GF-D8 (cell line): ENCODE measurements at regions not wholly inside any gene's neighbourhood (a gene's known extent, or its start where the extent isn't known, plus 50 kb on each side); places are given as distances from the start of the nearest gene placed in this dataset.

Source experiments
- DNase-seq: peaks from one replicate; lab custom pipeline; 2025; lab: John Stamatoyannopoulos, UW

DNA sequence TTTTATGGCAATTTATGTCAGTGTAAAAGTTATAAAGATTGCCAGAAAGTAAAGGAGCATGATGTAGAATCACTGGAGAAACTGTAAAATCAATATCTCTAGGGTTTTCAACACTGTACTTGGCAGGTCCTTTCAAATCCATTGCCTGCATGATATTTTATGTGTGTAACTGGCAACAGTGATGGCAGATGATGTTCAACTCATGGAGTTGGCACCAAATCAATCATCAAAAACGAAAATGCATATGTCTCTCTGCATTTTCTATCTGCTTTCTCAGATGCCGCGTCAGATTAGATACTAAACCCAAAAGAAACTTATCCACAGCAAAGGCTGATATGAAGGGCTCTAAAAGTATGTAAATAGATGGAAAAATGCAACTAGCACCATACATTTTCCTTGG lies 1395.5 kb upstream of the PIK3C3 start:
- no peak for DNase-seq

DNA sequence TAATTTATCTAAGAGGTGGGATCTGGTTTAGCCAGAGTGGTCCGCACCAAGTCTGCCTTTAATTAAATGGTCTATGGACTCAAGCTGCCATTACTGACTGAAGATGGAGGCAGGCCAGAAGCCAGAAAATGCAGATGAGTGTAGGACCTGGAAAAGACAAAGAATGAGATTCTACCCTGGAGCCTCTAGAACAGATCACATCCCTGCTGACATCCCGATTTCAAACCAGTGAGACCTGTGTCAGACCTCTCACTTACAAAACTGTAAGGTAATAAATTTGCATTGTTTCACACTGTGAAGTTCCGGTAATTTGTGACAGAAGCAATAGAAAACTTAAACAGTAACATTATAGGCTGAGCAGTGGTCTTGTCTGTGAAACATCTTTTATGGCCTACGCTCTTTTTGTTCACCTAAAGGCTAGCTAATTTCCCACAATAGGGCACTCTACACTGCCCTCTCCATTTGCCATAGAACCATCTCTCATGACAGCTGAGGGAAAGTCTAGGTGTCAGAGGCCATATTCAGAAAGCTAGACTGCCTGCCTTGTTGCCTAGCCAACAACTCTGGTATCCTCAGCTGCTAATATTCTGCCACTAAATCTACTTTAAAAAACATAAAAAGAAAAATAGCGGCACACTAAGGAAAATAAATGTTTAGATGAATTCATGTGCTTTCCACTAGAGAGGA lies 1396.2 kb upstream of the PIK3C3 start:
- no peak for DNase-seq

DNA sequence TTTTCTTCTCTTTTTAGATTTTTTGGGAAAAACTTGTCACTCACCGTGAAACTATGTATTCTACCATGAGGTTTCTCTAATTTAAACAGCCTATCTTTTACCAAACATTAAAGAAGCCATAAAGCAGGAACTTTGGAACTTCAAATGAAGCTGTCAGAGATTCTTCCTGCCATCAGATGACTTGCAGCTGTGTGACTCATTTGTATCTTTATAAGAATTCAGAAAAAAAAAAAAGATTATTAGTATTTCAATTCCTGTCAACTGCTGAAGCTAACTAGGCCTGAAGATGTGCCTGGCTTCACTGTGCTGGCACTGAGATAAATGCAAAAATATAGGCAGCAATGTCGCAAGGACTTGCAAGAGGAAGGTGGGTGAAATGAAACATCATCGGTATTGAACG lies 1399.1 kb upstream of the PIK3C3 start:
- no peak for DNase-seq

DNA sequence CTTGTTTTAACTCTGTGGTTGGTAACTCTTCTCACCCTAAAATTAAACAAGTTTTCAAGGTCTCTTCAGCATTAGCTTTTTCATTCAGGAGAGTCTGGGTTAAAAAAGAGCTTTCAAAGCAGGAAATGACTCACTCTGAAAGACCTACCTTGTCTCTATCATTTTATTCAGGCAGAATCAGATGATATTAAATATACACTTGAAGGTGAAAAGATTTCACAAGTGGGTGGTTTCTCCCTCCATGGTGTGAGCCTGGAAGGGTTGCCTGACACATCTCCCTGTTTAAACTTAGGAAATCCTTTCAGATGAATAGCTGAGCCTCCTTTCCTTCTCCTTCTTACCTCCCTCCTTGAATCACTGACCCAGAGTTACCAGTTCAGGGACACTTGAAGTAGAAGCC lies 1402.0 kb upstream of the PIK3C3 start:
- no peak for DNase-seq

DNA sequence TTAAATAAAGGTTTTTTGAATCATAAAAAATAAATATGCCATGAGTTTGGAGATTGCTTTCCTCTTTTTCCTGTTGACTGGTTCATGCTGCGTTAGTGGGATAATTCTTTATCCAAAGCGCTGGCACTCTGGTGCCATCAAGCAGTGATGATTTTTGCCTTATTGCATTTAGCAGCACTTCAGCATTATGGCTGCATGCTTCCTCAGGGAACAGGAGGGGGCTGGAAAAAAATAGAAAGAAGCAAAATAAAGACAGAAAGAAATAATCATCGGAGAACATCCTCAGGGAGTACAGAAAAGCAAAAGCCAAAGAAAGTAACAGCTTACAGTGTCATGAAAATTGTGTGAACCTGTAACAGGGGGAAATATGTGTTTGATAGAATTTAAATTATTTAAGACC lies 1408.2 kb upstream of the PIK3C3 start:
- DNase-seq, result no peak

DNA sequence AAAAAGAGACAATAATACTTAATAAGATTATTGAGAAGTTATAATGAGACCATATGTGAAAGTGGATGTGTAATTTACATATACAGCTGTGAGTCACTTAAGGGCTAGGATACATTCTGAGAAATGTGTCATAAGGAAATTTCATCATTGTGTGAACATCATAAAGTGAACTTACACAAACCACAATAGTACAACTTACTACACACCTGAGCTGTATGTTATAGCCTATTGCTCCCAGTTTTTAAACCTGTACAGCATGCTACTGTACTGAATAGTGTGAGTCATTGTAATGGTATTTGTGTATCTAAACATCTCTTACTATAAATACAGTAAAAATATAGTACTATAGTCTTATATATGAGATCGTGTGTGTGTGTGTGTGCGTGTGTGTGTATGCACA lies 1420.3 kb upstream of the PIK3C3 start:
- DNase-seq, result no peak

DNA sequence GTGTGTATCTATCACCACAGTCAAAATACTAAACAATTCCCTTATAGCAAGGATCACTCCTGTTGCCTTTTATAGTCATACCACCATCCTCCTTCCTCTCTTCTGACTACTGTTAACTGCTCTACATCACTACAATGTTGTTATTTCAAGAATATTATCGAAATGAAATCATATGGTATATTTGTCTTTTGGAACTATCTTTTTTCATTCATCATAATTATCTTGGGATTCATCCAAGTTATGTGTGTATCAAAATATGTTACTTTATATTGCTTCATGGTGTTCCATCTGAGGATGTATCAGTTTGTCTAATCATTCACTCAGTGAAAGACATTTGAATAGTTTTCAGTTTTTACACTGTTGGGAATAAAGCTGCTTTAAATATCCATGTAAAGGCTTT lies 1423.0 kb upstream of the PIK3C3 start:
- DNase-seq, result no peak

DNA sequence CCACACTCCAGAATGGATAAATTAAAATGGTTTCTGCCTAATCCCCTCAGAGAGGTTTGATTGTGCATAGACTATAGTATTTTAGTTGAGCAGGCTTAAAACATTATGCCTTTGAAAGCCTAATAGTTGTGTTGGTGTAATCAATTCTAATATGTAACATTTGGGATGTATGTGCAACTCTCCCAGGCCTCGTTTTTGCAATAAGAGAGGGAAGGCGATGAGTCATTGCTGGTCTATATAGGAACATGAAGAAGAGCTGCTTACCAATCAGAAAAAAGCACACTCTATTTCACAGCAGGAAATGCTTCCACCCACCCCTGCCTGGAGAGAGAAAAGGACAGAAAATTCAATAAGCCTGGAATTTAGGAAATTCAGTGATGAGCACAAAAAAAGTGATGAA lies 1424.0 kb upstream of the PIK3C3 start:
- DNase-seq, result no peak

DNA sequence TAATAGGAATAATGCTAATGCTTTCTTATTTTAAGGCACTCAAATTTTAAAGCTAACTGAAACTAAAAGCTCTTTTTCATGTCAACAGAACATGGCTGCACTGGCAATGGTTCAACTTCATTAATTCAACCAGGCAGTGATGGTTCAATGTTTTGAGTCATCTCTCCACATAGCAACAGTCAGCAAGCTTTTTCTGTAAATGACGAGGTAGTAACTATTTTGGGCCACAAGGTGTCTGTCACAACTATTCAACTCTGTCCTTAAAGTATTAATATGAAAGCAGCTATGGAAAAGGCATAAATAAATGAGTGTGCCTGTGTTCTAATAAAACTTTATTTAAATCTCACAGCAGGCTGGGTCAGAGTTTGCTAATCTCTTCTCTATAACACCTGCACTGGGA lies 1425.6 kb upstream of the PIK3C3 start:
- DNase-seq, result no peak

DNA sequence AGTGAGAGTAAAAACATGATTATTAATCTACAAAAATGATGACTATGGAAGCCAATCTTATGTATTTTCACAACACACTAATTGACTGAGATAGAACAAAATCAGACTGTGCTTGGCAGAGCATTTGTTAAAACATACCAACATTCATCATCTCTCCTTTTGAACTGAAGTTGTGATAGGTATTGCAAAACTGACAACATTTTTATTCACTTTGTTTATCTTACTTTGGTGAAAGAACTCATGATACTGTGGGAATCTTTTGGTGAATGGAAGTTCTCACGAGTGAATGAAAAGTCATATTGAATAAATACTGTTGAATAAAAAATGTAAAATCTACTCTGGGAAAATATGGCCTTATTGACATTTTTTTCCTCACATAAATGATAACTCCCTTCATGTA lies 1430.2 kb upstream of the PIK3C3 start:
- no peak for DNase-seq

DNA sequence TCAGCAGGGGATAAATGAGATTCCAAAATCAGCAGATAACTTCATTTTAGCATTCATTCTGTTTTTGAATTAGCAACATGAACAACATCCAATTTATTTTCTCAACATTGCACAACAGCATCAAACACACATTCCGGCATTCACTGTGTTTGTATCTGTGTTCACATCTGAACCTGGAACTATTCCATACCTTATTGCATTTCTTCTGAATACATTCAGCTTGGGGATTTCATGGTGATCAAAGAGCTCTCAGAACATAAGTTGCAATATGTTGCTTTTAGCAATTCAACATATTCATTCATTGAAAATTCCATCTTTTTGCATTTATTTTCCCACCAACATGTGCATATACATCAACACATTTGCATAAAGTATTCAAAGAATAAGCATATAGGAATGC lies 1431.7 kb upstream of the PIK3C3 start:
- DNase-seq, result no peak

DNA sequence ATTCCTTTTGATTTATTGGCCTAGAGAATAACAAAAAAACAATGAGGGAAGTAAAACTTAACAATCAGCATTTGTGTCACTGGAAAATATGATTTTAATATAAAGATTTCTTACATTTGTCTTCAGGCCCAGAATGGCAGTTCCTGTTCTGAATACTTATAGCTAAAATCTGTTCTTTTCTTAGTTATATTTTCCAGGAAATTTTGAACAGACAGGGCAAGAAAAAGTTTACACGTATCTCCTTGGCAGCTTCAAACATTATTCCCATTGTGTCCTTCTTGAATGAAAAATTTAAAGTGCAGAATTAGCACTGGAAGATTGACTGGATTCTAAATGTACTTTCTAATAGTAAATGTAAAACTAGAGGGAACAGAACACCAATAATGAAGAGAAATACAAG lies 1454.0 kb upstream of the PIK3C3 start:
- no peak for DNase-seq

DNA sequence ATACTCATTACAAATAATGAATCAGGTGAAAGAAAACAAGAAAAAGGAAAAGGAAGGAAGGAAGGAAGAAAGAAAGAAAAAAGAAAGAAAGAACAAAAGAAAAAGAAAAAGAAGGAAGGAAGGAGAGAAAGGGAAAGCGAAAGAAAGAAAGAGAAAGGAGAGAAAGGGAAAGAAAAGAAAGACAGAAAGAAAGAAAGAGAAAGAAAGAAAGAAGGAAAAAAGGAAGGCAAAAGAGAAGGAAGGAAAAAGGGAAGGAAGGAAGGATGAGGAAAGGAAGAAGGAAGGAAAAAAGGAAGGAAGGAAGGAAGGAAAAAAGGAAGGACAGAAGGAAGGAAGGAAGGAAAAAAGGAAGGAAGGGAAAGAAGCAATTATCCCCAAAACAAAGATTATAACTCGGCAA lies 1460.4 kb upstream of the PIK3C3 start:
- no peak for DNase-seq

DNA sequence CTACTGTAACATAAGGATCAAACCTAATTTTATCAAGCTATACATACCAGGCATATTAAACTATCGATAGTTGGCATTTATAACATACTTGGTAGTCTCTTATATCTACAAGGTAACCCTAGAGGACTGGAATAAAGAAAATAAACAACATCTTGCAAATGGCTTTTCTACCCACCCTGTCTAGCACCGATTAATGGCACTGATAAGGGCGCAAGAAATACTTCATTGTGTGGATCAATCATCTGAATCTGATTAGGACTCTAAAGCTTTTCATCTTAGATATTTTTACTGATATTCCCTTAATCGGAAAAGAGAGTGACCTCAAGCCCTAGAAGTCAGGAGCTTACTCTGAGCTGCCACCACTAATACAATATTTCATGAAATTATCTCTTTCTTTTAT lies 1461.7 kb upstream of the PIK3C3 start:
- DNase-seq, result no peak

DNA sequence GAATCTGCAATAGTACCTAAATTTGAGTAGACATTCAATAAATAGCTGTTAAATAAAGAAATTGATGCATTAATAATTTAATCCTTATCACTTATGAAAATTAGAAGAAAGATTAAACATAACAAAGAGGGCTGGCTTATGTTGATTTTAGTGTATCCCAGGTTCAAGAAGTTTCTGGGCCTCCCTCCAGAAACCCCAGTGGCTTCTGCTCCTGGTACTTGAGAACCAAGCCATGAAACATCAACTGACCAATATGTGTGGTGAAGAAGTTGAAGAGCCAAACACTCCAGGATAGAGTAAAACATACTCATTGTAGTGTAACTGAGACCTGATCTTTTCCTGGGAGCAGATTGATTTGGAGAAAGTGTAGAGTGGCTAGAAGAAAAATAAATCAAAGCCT lies 1465.7 kb upstream of the PIK3C3 start:
- no peak for DNase-seq

DNA sequence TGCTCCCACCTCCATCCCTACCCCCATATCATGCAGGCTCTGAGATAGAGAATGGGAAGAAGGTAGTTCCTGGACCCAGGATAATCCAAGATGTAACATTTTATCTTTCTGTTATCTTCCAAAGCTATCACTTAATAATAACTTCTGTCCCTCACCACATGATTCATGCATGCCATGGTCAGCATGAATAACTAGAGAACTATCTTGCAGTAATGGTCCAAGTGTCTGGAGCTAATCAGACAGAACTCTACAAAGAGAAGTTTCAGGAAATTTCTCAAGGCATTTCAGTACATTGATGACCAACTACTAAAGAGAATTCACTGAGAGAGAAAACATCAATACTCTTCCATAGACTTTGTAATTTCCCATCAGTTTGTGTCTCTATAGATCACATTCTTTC lies 1469.7 kb upstream of the PIK3C3 start:
- DNase-seq, result no peak

DNA sequence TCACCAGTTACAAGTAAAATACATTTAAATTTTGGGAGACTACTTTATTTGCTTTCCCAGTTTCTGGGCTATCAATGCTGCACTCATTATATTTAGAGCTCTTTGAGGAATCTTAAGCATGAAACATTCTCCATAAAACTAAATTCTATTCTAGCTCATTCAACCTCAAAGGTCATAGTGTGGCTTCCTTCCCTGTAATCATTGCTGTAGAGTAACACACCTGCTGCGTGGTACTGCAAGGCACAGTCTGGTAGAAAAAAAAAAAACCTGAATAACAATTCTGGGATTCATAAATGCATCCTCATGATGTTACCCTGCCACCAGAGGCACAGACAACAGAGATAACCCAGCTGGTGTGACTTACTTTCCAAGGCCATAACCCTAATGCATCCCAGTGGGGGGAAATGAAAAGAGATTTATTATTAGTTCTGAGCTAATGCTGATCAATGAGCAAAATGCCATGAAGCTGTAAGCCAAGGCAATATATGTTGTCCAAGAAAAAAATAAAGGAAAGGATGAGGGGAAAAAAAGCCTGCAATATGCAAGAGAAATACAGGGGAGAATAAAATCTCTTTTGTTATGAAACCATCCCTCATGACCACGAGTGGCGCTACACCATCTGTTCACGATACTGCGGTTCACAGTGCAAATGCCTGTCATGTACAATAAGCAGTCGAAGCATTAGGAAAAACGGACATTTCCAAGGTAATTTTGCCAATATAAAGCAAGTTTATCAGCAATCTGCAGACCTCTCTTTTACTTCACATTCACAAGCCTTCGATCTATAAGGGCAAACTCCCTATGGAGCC lies 1481.6 kb upstream of the PIK3C3 start:
- DNase-seq, result no peak

DNA sequence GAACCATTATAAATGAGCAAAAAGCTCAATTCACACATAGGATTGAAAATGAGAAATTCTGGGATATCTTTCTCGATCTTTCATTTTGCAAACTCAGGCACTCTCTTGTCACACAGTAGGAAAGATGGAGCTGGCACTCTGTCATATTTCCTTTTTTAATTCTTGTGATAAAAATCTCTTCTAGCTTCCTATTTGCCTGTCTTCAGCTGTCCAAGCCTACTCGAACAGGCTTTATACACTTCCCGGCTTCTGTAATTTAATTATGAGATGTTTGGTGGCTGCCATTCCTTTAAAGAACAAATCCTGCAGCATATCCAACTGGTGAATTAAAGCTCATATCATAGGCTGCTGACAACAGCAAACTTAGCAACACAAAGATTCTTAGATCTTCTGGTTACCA lies 1484.3 kb upstream of the PIK3C3 start:
- DNase-seq, result no peak

DNA sequence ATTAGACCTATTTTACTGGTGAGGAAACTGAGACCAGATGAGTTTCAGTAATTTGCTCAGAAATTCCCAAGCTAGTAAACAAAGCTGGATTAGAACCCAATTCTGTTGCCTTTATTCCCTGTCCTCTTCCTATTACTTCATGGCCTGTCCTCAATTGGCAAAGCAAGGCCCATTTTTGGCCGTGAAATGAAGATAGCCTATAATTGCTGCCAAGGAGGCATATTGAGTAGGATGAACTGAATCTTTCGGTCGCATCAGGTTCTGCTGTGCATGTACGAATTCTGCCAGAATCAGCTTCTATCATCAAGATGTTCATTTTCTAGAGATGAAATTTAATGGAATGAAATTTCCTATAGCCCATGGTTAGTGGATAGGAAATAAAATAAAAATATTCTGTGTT lies 1485.2 kb upstream of the PIK3C3 start:
- DNase-seq, result no peak

DNA sequence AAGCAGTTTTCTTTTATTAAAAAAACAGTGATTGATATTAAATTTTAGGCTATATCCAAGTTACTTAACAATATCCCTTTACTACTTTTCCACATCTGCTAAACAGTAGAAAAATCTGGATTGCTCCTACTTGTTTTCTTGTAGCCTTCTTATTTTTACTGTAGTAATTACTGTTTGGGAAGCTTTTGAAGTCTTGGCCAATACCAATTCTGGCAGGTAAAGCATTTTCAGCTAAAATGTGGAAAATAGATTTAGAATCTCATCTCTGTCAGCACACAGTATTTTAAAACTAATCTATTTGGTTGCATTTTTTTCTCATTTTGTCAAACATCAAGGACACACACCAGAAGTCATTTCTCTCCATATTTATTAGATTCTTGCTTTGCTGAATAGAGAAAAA lies 1485.7 kb upstream of the PIK3C3 start:
- DNase-seq, result no peak

DNA sequence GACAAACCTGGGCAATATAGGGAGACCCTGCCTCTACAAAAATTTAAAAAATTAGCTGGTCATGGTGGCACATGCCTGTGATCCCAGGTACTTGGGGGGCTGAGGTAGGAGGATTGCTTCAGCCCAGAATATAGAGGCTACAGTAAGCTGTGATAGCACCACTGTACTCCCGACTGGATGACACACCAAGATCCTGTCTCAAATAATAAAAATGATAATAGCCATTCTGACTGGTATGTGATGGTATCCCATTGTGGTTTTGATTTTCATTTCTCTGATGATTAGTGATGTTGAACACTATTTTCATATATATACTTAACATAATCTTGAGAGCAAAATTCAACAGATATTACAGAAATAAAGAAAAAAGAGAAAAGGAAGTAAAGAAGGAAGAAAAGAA lies 1491.0 kb upstream of the PIK3C3 start:
- DNase-seq, result no peak

DNA sequence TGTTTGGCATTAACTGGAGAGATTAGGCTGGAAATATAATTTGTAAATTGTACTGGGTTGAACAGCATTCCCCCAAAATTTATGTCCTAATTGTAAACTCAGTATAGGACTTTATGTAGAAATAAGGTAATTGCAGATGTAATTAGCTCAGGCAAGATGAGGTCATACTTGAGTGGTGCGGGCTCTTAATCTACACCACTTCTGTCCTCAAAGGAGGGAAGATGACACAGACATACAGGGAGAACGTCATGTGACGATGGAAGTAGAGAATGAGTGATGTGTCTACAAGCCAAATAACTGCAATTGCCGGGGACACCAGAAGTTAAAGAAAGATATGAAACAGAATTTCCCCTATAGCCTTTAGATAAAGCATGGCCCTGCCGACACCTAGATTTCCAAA lies 1501.1 kb upstream of the PIK3C3 start:
- DNase-seq, result no peak

DNA sequence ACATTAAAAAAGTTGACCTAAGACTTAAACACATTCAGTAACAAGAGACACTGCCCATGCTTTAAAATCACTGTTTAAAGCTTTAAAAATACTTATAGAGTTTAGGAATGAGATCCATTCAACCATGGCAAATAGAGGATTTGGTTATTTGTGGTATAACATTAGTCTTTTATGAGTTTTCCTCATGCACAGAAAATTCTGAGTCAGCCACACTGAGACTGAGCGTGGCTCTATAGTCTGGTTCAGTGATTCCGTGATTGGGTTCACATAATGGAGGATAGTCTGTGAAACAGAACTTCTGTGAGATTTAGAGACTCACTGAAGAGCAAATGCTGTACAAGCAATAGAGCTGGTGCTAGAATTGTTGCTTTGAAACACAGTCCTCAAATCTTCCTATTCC lies 1502.4 kb upstream of the PIK3C3 start:
- DNase-seq, result no peak

DNA sequence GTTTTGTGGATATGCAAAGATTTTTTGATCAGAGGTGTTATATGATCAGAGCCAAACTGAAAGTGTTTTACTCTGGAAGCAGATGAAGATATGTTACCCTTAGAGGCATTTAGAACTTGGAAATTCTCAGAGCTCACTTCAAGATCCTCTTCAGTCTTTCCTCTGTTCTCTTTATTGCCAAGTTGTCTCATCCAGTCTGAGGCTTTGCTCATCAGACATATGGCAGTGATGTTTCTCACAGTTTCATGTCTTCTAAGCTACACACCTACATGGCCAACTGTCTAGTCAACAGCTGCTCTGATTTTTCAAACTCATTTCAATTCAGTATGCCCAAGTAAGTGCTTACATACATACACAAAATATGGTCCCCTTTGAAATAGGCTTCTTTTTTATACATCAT lies 1504.3 kb upstream of the PIK3C3 start:
- no peak for DNase-seq
